Mucosa of descending colon (tissue), 3 donors: ENCODE measurements at regions not wholly inside any gene's neighbourhood (a gene's known extent, or its start where the extent isn't known, plus 50 kb on each side); places are given as distances from the start of the nearest gene placed in this dataset.

Experiments
- ATAC-seq: fragments of 200-7000 bp; cut with Tn5 transposase; one replicate; pipeline ENCODE4 v1.9.1; 2020; ENCODE audit warnings: mild to moderate bottlenecking, moderate library complexity
- DNase-seq, 3 donors: peaks; one replicate each; pipeline ENCODE4 v3.0.0-alpha.2; 2020
- H3K36me3 ChIP-seq: fragments of 200-600 bp; one replicate; pipeline ENCODE4 v1.8.0; 2021; ENCODE audit warnings: low read depth, mild to moderate bottlenecking
- H3K4me1 ChIP-seq: fragments of 200-600 bp; one replicate; pipeline ENCODE4 v1.8.0; 2021; ENCODE audit warnings: low read depth, mild to moderate bottlenecking
- H3K4me3 ChIP-seq: fragments of 200-600 bp; one replicate; pipeline ENCODE4 v1.8.0; 2021; ENCODE audit warnings: mild to moderate bottlenecking
- H3K9me3 ChIP-seq: fragments of 200-600 bp; one replicate; pipeline ENCODE4 v1.8.0; 2021; ENCODE audit warnings: mild to moderate bottlenecking
- CTCF ChIP-seq: fragments of 200-600 bp; IDR thresholded peaks from one replicate; pipeline ENCODE4 v1.8.0; 2022; ENCODE audit warnings: antibody characterized with exemption, mild to moderate bottlenecking
- intact Hi-C, 2 donors: fragments of 100-400 bp; cut with DNase I in 1 of 2; cut with micrococcal nuclease in 1 of 2; formaldehyde crosslinking; loops; one replicate each; pipeline versions ENCODE4 v1.11.0 to v1.11.1; 2022; cut with DNase I, micrococcal nuclease
- donor health status: DM: no; HTN: no; CAD: no; lungs with moderate emphysema.
- donor health status: DM: no; HTN: no; CAD: no.
- donor health status: DM: no; HTN: yes; CAD: no.

DNA sequence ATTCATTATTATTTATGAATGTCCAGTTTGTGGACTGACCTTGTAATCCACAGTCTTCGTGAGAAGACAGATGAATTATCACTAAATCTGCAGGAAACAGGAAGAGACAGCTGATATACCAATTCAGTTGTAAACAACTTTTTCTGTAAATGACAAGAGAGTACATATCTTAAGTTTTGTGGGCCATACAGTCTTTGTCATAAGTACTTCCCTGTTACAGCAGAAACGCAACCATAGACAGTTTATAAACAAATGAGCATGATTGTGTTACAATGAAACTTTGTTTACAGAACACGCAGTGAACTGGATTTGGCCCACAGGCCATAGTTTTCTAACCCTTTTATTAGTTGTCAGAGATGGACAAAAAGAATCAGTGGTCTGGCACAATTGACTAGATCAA, 443.4 kb downstream of the PDGFC start:
- Histone ChIP-seq H3K9me3 (no peaks in the 10 kb centered on the region), H3K36me3 (no peaks in the 10 kb centered on the region), H3K4me1 (no peaks in the 10 kb centered on the region), H3K4me3 (no peak overlapping the region)
- DNase-seq (no peak), ATAC-seq (no peak)
- TF ChIP-seq CTCF = no peak
- intact Hi-C loops = no loop called here

GRCh38 chr4:156527237-156527993, 444.2 kb downstream of the PDGFC start:
- H3K36me3 ChIP-seq = no peaks in the 10 kb centered on the region
- H3K4me3 ChIP-seq = no peak overlapping the region
- H3K9me3 ChIP-seq = no peaks in the 10 kb centered on the region
- ATAC-seq = no peak
- intact Hi-C loops = no loop called here
- TF ChIP-seq CTCF = no peak
- no peaks in the 10 kb centered on the region for H3K4me1 ChIP-seq
- DNase-seq = no peak

DNA sequence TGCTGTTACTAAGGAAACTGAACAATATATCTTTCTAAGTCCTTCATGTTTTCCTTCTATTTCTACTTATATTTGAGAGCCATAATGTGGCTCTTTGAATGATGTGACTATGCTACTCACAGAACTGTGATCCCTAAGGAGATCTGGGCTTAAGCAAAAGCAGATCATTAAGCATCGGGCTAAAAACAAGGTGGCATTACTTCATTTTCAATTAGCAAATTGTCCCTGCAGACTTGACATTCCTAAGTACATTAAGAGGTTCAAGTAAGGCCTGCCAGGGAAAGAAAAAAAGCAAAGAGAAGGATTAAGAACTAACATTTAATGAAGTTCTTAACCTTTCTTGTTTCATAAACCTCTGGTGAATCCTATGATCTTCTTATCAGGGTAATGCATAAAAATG, 447.6 kb downstream of the PDGFC start:
- Histone ChIP-seq H3K36me3 (no peaks in the 10 kb centered on the region), H3K4me3 (no peak overlapping the region), H3K9me3 (no peaks in the 10 kb centered on the region), H3K4me1 (no peaks in the 10 kb centered on the region)
- TF ChIP-seq CTCF = no peak
- intact Hi-C loops = no loop called here
- no peak for ATAC-seq
- no peak for DNase-seq

DNA sequence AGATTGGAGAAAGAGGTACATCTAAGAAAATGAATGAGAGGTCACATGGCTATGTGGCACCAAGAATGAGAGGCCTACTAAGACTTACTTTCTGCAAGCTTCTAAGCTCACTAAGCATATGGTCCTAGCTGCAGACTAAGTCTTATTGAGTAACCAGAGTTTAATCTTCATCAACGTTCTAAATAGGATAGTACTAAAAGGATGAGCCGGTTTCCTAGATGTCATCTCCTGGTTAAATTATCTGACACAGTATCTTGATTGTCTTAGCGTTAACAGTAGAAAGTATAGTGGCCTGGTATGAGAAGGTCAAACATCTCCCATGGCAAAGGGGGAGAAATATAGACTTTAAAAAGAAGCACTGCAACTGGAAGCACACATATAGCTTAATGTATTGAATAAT, 448.1 kb downstream of the PDGFC start:
- intact Hi-C loops = no loop called here
- Histone ChIP-seq H3K4me1 (no peaks in the 10 kb centered on the region), H3K9me3 (no peaks in the 10 kb centered on the region), H3K4me3 (no peak overlapping the region), H3K36me3 (no peaks in the 10 kb centered on the region)
- no peak for ATAC-seq
- TF ChIP-seq CTCF = no peak
- DNase-seq = no peak

- H3K36me3 ChIP-seq = no peaks in the 10 kb centered on the region
- no peak for TF ChIP-seq CTCF
- DNase-seq (no peak), ATAC-seq (no peak)
- H3K4me3 ChIP-seq = no peak overlapping the region
- intact Hi-C loops = no loop called here
- no peaks in the 10 kb centered on the region for H3K4me1 ChIP-seq
- no peaks in the 10 kb centered on the region for H3K9me3 ChIP-seq
Measured at GRCh38 chr4:156521631-156522030, 450.0 kb downstream of the PDGFC start.

- no peak for ATAC-seq
- no peak for TF ChIP-seq CTCF
- intact Hi-C loops = no loop called here
- Histone ChIP-seq H3K9me3 (no peaks in the 10 kb centered on the region), H3K36me3 (no peaks in the 10 kb centered on the region), H3K4me1 (no peaks in the 10 kb centered on the region), H3K4me3 (no peak overlapping the region)
- DNase-seq = no peak
Measured at GRCh38 chr4:156517956-156518355, 453.6 kb downstream of the PDGFC start.
